Right ventricle myocardium superior (tissue), 1 donor: ENCODE measurements at regions not wholly inside any gene's neighbourhood (a gene's known extent, or its start where the extent isn't known, plus 50 kb on each side); places are given as distances from the start of the nearest gene placed in this dataset.
"Not testable (repeated sequence)": the region's sequence is repeated elsewhere in the genome, so short reads cannot be mapped to it uniquely, and the experiment has no call there.

Experiments used
- ATAC-seq: fragments of 200-7000 bp; cut with Tn5 transposase; one replicate; pipeline ENCODE4 v1.9.1; 2020; ENCODE audit warnings: mild to moderate bottlenecking; ENCODE audit not compliant: poor library complexity
- DNase-seq: peaks from one replicate; pipeline ENCODE4 v3.0.0-alpha.2; 2020
- intact Hi-C: fragments of 100-400 bp; cut with DNase I; formaldehyde crosslinking; loops from one replicate; pipeline ENCODE4 v1.11.2; 2022
- donor health status: DM: no; HTN: yes; CAD: no; lungs with severe emphysema.

- no peak for DNase-seq
- intact Hi-C loops = no loop called here
- ATAC-seq = no peak
Observed at GRCh38 chr22:34834059-34834458, 231.9 kb upstream of the ISX start.

- intact Hi-C loops, DNase-seq, ATAC-seq: not testable (repeated sequence)
Observed at GRCh38 chr22:34834541-34834940, 231.4 kb upstream of the ISX start.

- ATAC-seq (no peak), DNase-seq (no peak)
- intact Hi-C loops = no loop called here
Observed at GRCh38 chr22:34841331-34841771, 224.6 kb upstream of the ISX start.

- no peak for ATAC-seq
- intact Hi-C loops = no loop called here
Observed at GRCh38 chr22:34841911-34842310, 224.0 kb upstream of the ISX start.

GRCh38 chr22:34842630-34843029 is 223.3 kb upstream of the ISX start:
- DNase-seq (no peak), ATAC-seq (no peak)
- intact Hi-C loops = no loop called here

More at GRCh38 chr22:34841911-34842310, 224.0 kb upstream of the ISX start:
- DNase-seq = no peak

- intact Hi-C loops, DNase-seq, ATAC-seq: not testable (repeated sequence)
Observed at GRCh38 chr22:34843743-34844142, 222.2 kb upstream of the ISX start.

GRCh38 chr22:34845391-34845790 is 220.6 kb upstream of the ISX start:
- ATAC-seq = no peak
- DNase-seq = no peak
- intact Hi-C loops = no loop called here

GRCh38 chr22:34847072-34847471 is 218.9 kb upstream of the ISX start:
- no peak for DNase-seq
- intact Hi-C loops = no loop called here
- ATAC-seq = no peak

GRCh38 chr22:34849965-34850364 is 216.0 kb upstream of the ISX start:
- DNase-seq (no peak), ATAC-seq (no peak)
- intact Hi-C loops = no loop called here

GRCh38 chr22:34851918-34852662 is 213.9 kb upstream of the ISX start:
- ATAC-seq = no peak

GRCh38 chr22:34855471-34855870 is 210.5 kb upstream of the ISX start:
- no peak for DNase-seq
- intact Hi-C loops = no loop called here
- no peak for ATAC-seq

More at GRCh38 chr22:34851918-34852662, 213.9 kb upstream of the ISX start:
- intact Hi-C loops = no loop called here
- no peak for DNase-seq

GRCh38 chr22:34858066-34858465 is 207.9 kb upstream of the ISX start:
- intact Hi-C loops = no loop called here
- ATAC-seq (no peak), DNase-seq (no peak)

- ATAC-seq (no peak), DNase-seq (no peak)
- intact Hi-C loops = no loop called here
Observed at GRCh38 chr22:34861787-34862186, 204.2 kb upstream of the ISX start.

- DNase-seq (no peak), ATAC-seq (no peak)
- intact Hi-C loops = no loop called here
Observed at GRCh38 chr22:34866081-34866480, 199.9 kb upstream of the ISX start.

- ATAC-seq = no peak
- intact Hi-C loops = no loop called here
- no peak for DNase-seq
Observed at GRCh38 chr22:34866495-34867131, 199.3 kb upstream of the ISX start.

GRCh38 chr22:34877506-34877905 is 188.5 kb upstream of the ISX start:
- ATAC-seq (no peak), DNase-seq (no peak)
- intact Hi-C loops = no loop called here

GRCh38 chr22:34878171-34878570 is 187.8 kb upstream of the ISX start:
- intact Hi-C loops = no loop called here
- no peak for ATAC-seq
- DNase-seq = no peak

GRCh38 chr22:34879001-34879400 is 187.0 kb upstream of the ISX start:
- intact Hi-C loops = no loop called here
- ATAC-seq = no peak
- no peak for DNase-seq

GRCh38 chr22:34880662-34881061 is 185.3 kb upstream of the ISX start:
- no peak for DNase-seq
- intact Hi-C loops = no loop called here
- no peak for ATAC-seq

- intact Hi-C loops = no loop called here
- DNase-seq (no peak), ATAC-seq (no peak)
Observed at GRCh38 chr22:34881453-34881852, 184.5 kb upstream of the ISX start.
